ENCODE measurements at regions not wholly inside any gene's neighbourhood (a gene's known extent, or its start where the extent isn't known, plus 50 kb on each side); places are given as distances from the start of the nearest gene placed in this dataset.

GRCh38 chr4:42331914-42332368 lies 65.3 kb upstream of the SHISA3 start:
- no peak for DNase-seq

- DNase-seq, result no peak
These were observed 57.3 kb upstream of the SHISA3 start for GRCh38 chr4:42339935-42340406.

GRCh38 chr4:42341518-42342026 lies 55.7 kb upstream of the SHISA3 start:
- DNase-seq, result no peak

- DNase-seq, result no peak
These were observed 54.8 kb upstream of the SHISA3 start for GRCh38 chr4:42342459-42342858.

- no peak for DNase-seq
These were observed 53.0 kb upstream of the SHISA3 start for GRCh38 chr4:42344309-42344708.

GRCh38 chr4:42344749-42345148 lies 52.5 kb upstream of the SHISA3 start:
- DNase-seq, result no peak

- no peak for DNase-seq
These were observed 51.2 kb upstream of the SHISA3 start for GRCh38 chr4:42345962-42346544.

GRCh38 chr4:42347076-42347475 lies 50.2 kb upstream of the SHISA3 start:
- no peak for DNase-seq
